ENCODE measurements at regions not wholly inside any gene's neighbourhood (a gene's known extent, or its start where the extent isn't known, plus 50 kb on each side); places are given as distances from the start of the nearest gene placed in this dataset.

GRCh38 chrX:68978255-68978654, 149.4 kb downstream of the EFNB1 start:
- no peaks in the 10 kb centered on the region for H3K9me3 ChIP-seq
- POLR2A ChIA-PET: no interaction called here
- no peaks in the 10 kb centered on the region for H3K4me1 ChIP-seq (ENCODE audit: control insufficient read depth in 1 of 2, insufficient read depth in 2 of 2, low read depth in 1 of 2, low read length in 1 of 2)
- 0 out of 2 replicates have a peak, but pooled peaks cover 7% of the 10 kb centered on the region for H3K27me3 ChIP-seq (ENCODE audit: insufficient read depth)
- CTCF ChIA-PET: no interaction called here
- 17% methylated on average over 7 of the region's 7 CpGs for WGBS (ENCODE audit: low lambda C conversion rate)
- H2AFZ ChIP-seq (ENCODE audit: low read depth): no peak overlapping the region
- no peaks in the 10 kb centered on the region for H3K9me2 ChIP-seq
- no peak overlapping the region for H3K4me2 ChIP-seq
- no peak for DNase-seq
- no peaks in the 10 kb centered on the region for H3F3A ChIP-seq (replicated peaks; ENCODE audit: insufficient read depth)
- TF ChIP-seq RAD21 (IDR thresholded peaks at IDR 0.05; ENCODE audit: low read length): no peak
- TF ChIP-seq FOXM1 (IDR thresholded peaks at IDR 0.05; ENCODE audit: low read depth): no peak
- no peak for TF ChIP-seq EZH2phosphoT487 (IDR thresholded peaks at IDR 0.05; ENCODE audit: borderline replicate concordance, low read depth)
- TF ChIP-seq TAF1 (IDR thresholded peaks at IDR 0.05; ENCODE audit: borderline replicate concordance, low read depth, low read length): no peak
- TF ChIP-seq SIN3A (IDR thresholded peaks at IDR 0.05; ENCODE audit: borderline replicate concordance, low read depth, low read length): no peak
- TF ChIP-seq ELF1 (IDR thresholded peaks at IDR 0.05): no peak
- TF ChIP-seq TEAD4 (IDR thresholded peaks at IDR 0.05; ENCODE audit: borderline replicate concordance, insufficient read depth): no peak
- TF ChIP-seq TCF12 (IDR thresholded peaks at IDR 0.05): no peak
- TF ChIP-seq PBX3 (IDR thresholded peaks at IDR 0.05): no peak
- TF ChIP-seq IRF3 (IDR thresholded peaks at IDR 0.05; ENCODE audit: low read depth, low read length): no peak
- TF ChIP-seq MAX (IDR thresholded peaks at IDR 0.05; ENCODE audit: low read depth): no peak
- TF ChIP-seq JUND (IDR thresholded peaks at IDR 0.05): no peak
- no peak for TF ChIP-seq MEF2A (IDR thresholded peaks at IDR 0.05; ENCODE audit: borderline replicate concordance, low read depth)
- no peak for TF ChIP-seq REST (IDR thresholded peaks at IDR 0.05; ENCODE audit: low read depth, low read length)
- H3K4me3 ChIP-seq (ENCODE audit: low read depth in 2 of 2, low read length in 1 of 2): no peak overlapping the region
- no peaks in the 10 kb centered on the region for H4K20me1 ChIP-seq (ENCODE audit: insufficient read depth)
- no peak overlapping the region for H3K27ac ChIP-seq (ENCODE audit: low read depth in 2 of 2, low read length in 1 of 2)
- no peak overlapping the region for H3K9ac ChIP-seq
- no peaks in the 10 kb centered on the region for H3K36me3 ChIP-seq (replicated peaks in 1 of 2; ENCODE audit: control insufficient read depth in 1 of 2, insufficient read depth in 2 of 2, low read length in 1 of 2)
- H3K79me2 ChIP-seq (ENCODE audit: insufficient read depth): no peaks in the 10 kb centered on the region

Measured in SK-N-SH (cell line).